IMR-90 (cell line): ENCODE measurements at regions not wholly inside any gene's neighbourhood (a gene's known extent, or its start where the extent isn't known, plus 50 kb on each side); places are given as distances from the start of the nearest gene placed in this dataset.

Experiments used
- ATAC-seq: fragments of 200-7000 bp; cut with Tn5 transposase; 2 replicates; pipeline ENCODE4 v1.9.1; 2020; ENCODE audit warnings: low read depth, mild to moderate bottlenecking, moderate library complexity
- BruUV-seq: library from RNA; stranded (reverse); fragments of 400-500 nt; replicated peaks from 2 replicates; lab custom pipeline; 2021; lab: Mats Ljungman, UMichigan
- CTCF ChIA-PET: fragments of 300-600 bp; formaldehyde crosslinking; extraction: SDS; loops from one replicate; lab custom pipeline; 2021; ENCODE audit warnings: antibody characterized with exemption; lab: Yijun Ruan, JAX
- POLR2A ChIA-PET: fragments of 300-600 bp; sonication (Branson Sonifier 250); formaldehyde crosslinking; loops from one replicate; lab custom pipeline; 2022; ENCODE audit warnings: antibody characterized with exemption; ENCODE audit not compliant: unreplicated experiment; lab: Charles Lee
- DNase-seq: peaks from one replicate; pipeline ENCODE4 v3.0.0; 2013
- H2AFZ ChIP-seq: replicated peaks from 2 replicates; pipeline ENCODE3; 2013; ENCODE audit warnings: low read length, mild to moderate bottlenecking; ENCODE audit not compliant: poor library complexity
- H2AK5ac ChIP-seq: 2 replicates; pipeline ENCODE4 v1.6.1; 2013; ENCODE audit warnings: low read depth, low read length, inconsistent platforms
- H2AK9ac ChIP-seq: replicated peaks from 2 replicates; pipeline ENCODE3; 2013; ENCODE audit warnings: mild to moderate bottlenecking, low read depth, low read length, moderate library complexity; ENCODE audit not compliant: poor library complexity
- H2BK120ac ChIP-seq: 2 replicates; pipeline ENCODE4 v1.6.1; 2013; ENCODE audit warnings: low read depth, low read length, inconsistent platforms
- H2BK15ac ChIP-seq: 3 replicates; pipeline ENCODE4 v1.6.1; 2013; ENCODE audit warnings: low read depth, low read length, inconsistent platforms
- H2BK20ac ChIP-seq: 2 replicates; pipeline ENCODE4 v1.6.1; 2013; ENCODE audit warnings: low read depth, mild to moderate bottlenecking, inconsistent platforms, low read length, moderate library complexity
- H2BK5ac ChIP-seq: 2 replicates; pipeline ENCODE4 v1.6.1; 2013; ENCODE audit warnings: mild to moderate bottlenecking, low read depth, low read length, inconsistent platforms; ENCODE audit not compliant: poor library complexity, severe bottlenecking
- H3K14ac ChIP-seq: replicated peaks from 2 replicates; pipeline ENCODE4 v1.6.1; 2013; ENCODE audit warnings: low read depth, low read length, inconsistent platforms
- H3K18ac ChIP-seq: 2 replicates; pipeline ENCODE4 v1.6.1; 2013; ENCODE audit warnings: low read depth, low read length, control low read depth
- H3K23ac ChIP-seq: 2 replicates; pipeline ENCODE4 v1.6.1; 2013; ENCODE audit warnings: low read depth, low read length, inconsistent platforms
- H3K27ac ChIP-seq: 2 replicates; pipeline ENCODE4 v1.5.1; 2013; ENCODE audit warnings: mild to moderate bottlenecking, control low read depth, low read length; ENCODE audit not compliant: insufficient read depth
- H3K27me3 ChIP-seq: 2 replicates; pipeline ENCODE4 v1.6.1; 2013; ENCODE audit warnings: low read length; ENCODE audit not compliant: control insufficient read depth, insufficient read depth
- H3K36me3 ChIP-seq: 2 replicates; pipeline ENCODE4 v1.6.1; 2013; ENCODE audit warnings: low read length, mixed read lengths; ENCODE audit not compliant: control insufficient read depth, insufficient read depth
- H3K4ac ChIP-seq: 2 replicates; pipeline ENCODE4 v1.6.1; 2013; ENCODE audit warnings: low read depth, low read length, inconsistent platforms
- H3K4me1 ChIP-seq: 2 replicates; pipeline ENCODE4 v1.6.1; 2013; ENCODE audit warnings: low read length, mixed read lengths; ENCODE audit not compliant: control insufficient read depth, insufficient read depth
- H3K4me2 ChIP-seq: 2 replicates; pipeline ENCODE4 v1.6.1; 2013; ENCODE audit warnings: low read depth, mild to moderate bottlenecking, control low read depth, low read length, moderate library complexity
- H3K4me3 ChIP-seq: 2 replicates; pipeline ENCODE4 v1.5.1; 2013; ENCODE audit warnings: low read depth, mild to moderate bottlenecking, control low read depth, low read length, moderate library complexity; ENCODE audit not compliant: insufficient read depth
- H3K56ac ChIP-seq: 2 replicates; pipeline ENCODE4 v1.6.1; 2013; ENCODE audit warnings: low read length, inconsistent platforms; ENCODE audit not compliant: insufficient read depth; ENCODE audit errors: extremely low read depth
- H3K79me1 ChIP-seq, 2 experiments: 2 replicates each; pipeline ENCODE4 v1.6.1; 2013; ENCODE audit warnings: low read length in 2 of 2, inconsistent platforms in 1 of 2, low read depth in 1 of 2
- H3K9ac ChIP-seq: 2 replicates; pipeline ENCODE4 v1.6.1; 2013; ENCODE audit warnings: low read depth, low read length, control low read depth
- H3K9me1 ChIP-seq: 2 replicates; pipeline ENCODE4 v1.6.1; 2013; ENCODE audit warnings: low read length, inconsistent platforms; ENCODE audit not compliant: insufficient read depth
- H3K9me3 ChIP-seq: 2 replicates; pipeline ENCODE4 v1.6.1; 2013; ENCODE audit warnings: low read length; ENCODE audit not compliant: control insufficient read depth, insufficient read depth
- H4K20me1 ChIP-seq: 2 replicates; pipeline ENCODE4 v1.6.1; 2013; ENCODE audit warnings: low read length, inconsistent platforms; ENCODE audit not compliant: insufficient read depth
- H4K5ac ChIP-seq: 2 replicates; pipeline ENCODE4 v1.6.1; 2013; ENCODE audit warnings: mild to moderate bottlenecking, low read depth, low read length, control low read depth
- H4K8ac ChIP-seq, 2 experiments: 2 replicates each; pipeline ENCODE4 v1.6.1; 2013; ENCODE audit warnings: low read depth in 2 of 2, low read length in 2 of 2, control low read depth in 1 of 2, inconsistent platforms in 1 of 2
- H4K91ac ChIP-seq: 2 replicates; pipeline ENCODE4 v1.6.1; 2013; ENCODE audit warnings: low read depth, low read length, inconsistent platforms; ENCODE audit not compliant: insufficient read depth
- BHLHE40 ChIP-seq: fragments of 150-350 bp; IDR thresholded peaks from 2 replicates; pipeline ENCODE4 v1.6.1; 2016; ENCODE audit warnings: mild to moderate bottlenecking, low read depth, low read length
- CEBPB ChIP-seq: IDR thresholded peaks from 2 replicates; pipeline ENCODE4 v1.6.1; 2012; ENCODE audit warnings: low read depth, low read length, improper control_type of control experiment
- ELK1 ChIP-seq: fragments of 150-350 bp; IDR thresholded peaks from 2 replicates; pipeline ENCODE4 v1.6.1; 2016; ENCODE audit warnings: low read depth, mild to moderate bottlenecking, low read length, moderate library complexity, borderline replicate concordance
- FOS ChIP-seq: fragments of 150-350 bp; IDR thresholded peaks from 2 replicates; pipeline ENCODE4 v1.6.1; 2016; ENCODE audit warnings: low read depth, low read length
- MAFK ChIP-seq: IDR thresholded peaks from 2 replicates; pipeline ENCODE4 v1.6.1; 2012; ENCODE audit warnings: low read depth, low read length, improper control_type of control experiment
- MXI1 ChIP-seq: IDR thresholded peaks from 2 replicates; pipeline ENCODE4 v1.6.1; 2012; ENCODE audit warnings: low read depth, mild to moderate bottlenecking, low read length, moderate library complexity, borderline replicate concordance
- NFE2L2 ChIP-seq: fragments of 150-350 bp; IDR thresholded peaks from 2 replicates; pipeline ENCODE4 v1.6.1; 2016; ENCODE audit warnings: low read depth, mild to moderate bottlenecking, low read length
- RCOR1 ChIP-seq: IDR thresholded peaks from 2 replicates; pipeline ENCODE4 v1.6.1; 2012; ENCODE audit warnings: mild to moderate bottlenecking, low read length, improper control_type of control experiment; ENCODE audit not compliant: insufficient replicate concordance
- SMC3 ChIP-seq: fragments of 150-350 bp; IDR thresholded peaks from 2 replicates; pipeline ENCODE4 v1.6.1; 2016; ENCODE audit warnings: low read depth, mild to moderate bottlenecking, antibody characterized with exemption, low read length, moderate library complexity
- USF2 ChIP-seq: fragments of 150-350 bp; IDR thresholded peaks from 2 replicates; pipeline ENCODE4 v1.6.1; 2017; ENCODE audit warnings: mild to moderate bottlenecking, antibody characterized with exemption, low read length, low read depth
- WGBS, 2 experiments: methylation state at CpG; one replicate each; pipeline versions ENCODE4 v1.1.5 to v1.1.7; 2013; ENCODE audit warnings: missing lambda C conversion rate in 2 of 2; ENCODE audit not compliant: insufficient read length in 1 of 2; ENCODE audit errors: extremely low coverage in 2 of 2; 5-methylcytosine and 5-hydroxymethylcytosine counted together
- dilution Hi-C: fragments of 300-500 bp; cut with HindIII; formaldehyde crosslinking; loops from one replicate; pipeline ENCODE4 v1.14.3; 2018; ENCODE audit warnings: low sequenced_read_pairs; ENCODE audit not compliant: unreplicated experiment
- in situ Hi-C: fragments of 300-500 bp; cut with MboI; formaldehyde crosslinking; loops from 3 replicates; pipeline ENCODE4 v1.14.3; 2019; ENCODE audit warnings: low sequenced_read_pairs, inconsistent platforms, mixed read lengths
- intact Hi-C: fragments of 100-400 bp; cut with micrococcal nuclease; formaldehyde crosslinking; loops from 2 replicates; pipeline ENCODE4 v1.10.0; 2022

- no peak overlapping the region for H3K14ac ChIP-seq
- H3K27me3 ChIP-seq = no peaks in the 10 kb centered on the region
- H4K20me1 ChIP-seq = no peaks in the 10 kb centered on the region
- no peak overlapping the region for H2BK15ac ChIP-seq
- H4K91ac ChIP-seq = no peak overlapping the region
- DNase-seq (no peak), ATAC-seq (no peak)
- H3K4me1 ChIP-seq = no peaks in the 10 kb centered on the region
- H4K5ac ChIP-seq = no peak overlapping the region
- peaks cover 6% of the 10 kb centered on the region; the same call in 1 of the 2 replicates for H3K9me3 ChIP-seq
- no peak overlapping the region for H3K27ac ChIP-seq
- no peak overlapping the region for H2AK5ac ChIP-seq
- H3K4me2 ChIP-seq = no peak overlapping the region
- H3K9me1 ChIP-seq = no peaks in the 10 kb centered on the region
- no peak overlapping the region for H3K9ac ChIP-seq
- no peak overlapping the region for H3K23ac ChIP-seq
- WGBS, 2 experiments = 80% methylated on average over 2 of the region's 8 CpGs; no CpG with 5 or more reads in 1 of the 2 experiments
- no peaks in the 10 kb centered on the region for H3K36me3 ChIP-seq
- no peak overlapping the region for H3K56ac ChIP-seq
- dilution Hi-C loops = no loop called here
- no peak overlapping the region for H2AFZ ChIP-seq
- no peak for TF ChIP-seq RCOR1
- no peak for TF ChIP-seq BHLHE40
- no peak for TF ChIP-seq CEBPB
- no peak for TF ChIP-seq NFE2L2
- TF ChIP-seq MAFK = no peak
- TF ChIP-seq FOS = no peak
- no peak for TF ChIP-seq SMC3
- TF ChIP-seq ELK1 = no peak
- no peak for TF ChIP-seq USF2
- TF ChIP-seq MXI1 = no peak
- no peaks in the 10 kb centered on the region for H3K79me1 ChIP-seq
- intact Hi-C loops = no loop called here
- in situ Hi-C loops = no loop called here
- no peak overlapping the region for H3K4me3 ChIP-seq
- no peak overlapping the region for H2BK5ac ChIP-seq
- no peak overlapping the region for H3K18ac ChIP-seq
- H4K8ac ChIP-seq = no peak overlapping the region
- ChIA-PET CTCF (no interaction called here), POLR2A (no interaction called here)
- no TSS peak for BruUV-seq
- H2AK9ac ChIP-seq = no peak overlapping the region
- H2BK120ac ChIP-seq = no peak overlapping the region
- no peak overlapping the region for H3K4ac ChIP-seq
- H2BK20ac ChIP-seq = no peak overlapping the region
Observed at GRCh38 chr11:134971381-134971780, 559.3 kb upstream of the B3GAT1 start.
